ENCODE measurements at regions not wholly inside any gene's neighbourhood (a gene's known extent, or its start where the extent isn't known, plus 50 kb on each side); places are given as distances from the start of the nearest gene placed in this dataset.

DNA sequence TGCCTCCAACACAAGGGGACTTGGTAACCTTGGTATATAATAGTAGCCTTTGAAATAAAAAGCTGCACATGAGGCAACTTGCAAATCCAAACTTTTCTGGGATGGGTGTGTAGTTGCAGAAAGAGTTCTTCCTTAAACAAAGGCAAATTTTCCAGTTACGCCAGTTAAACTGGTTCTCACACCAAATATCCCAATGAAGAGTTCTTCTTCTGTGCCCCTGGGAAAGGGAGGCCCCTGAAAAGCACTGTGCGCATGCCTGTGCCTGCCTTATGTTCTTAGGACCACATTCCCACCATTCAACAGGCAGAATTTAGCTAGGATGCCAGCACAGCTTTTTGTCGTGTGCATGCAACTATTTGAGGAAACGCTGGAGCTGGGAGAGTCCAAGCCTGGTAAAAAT is 164.8 kb upstream of the SLC25A13 start:
- TF ChIP-seq, protein P1, sequence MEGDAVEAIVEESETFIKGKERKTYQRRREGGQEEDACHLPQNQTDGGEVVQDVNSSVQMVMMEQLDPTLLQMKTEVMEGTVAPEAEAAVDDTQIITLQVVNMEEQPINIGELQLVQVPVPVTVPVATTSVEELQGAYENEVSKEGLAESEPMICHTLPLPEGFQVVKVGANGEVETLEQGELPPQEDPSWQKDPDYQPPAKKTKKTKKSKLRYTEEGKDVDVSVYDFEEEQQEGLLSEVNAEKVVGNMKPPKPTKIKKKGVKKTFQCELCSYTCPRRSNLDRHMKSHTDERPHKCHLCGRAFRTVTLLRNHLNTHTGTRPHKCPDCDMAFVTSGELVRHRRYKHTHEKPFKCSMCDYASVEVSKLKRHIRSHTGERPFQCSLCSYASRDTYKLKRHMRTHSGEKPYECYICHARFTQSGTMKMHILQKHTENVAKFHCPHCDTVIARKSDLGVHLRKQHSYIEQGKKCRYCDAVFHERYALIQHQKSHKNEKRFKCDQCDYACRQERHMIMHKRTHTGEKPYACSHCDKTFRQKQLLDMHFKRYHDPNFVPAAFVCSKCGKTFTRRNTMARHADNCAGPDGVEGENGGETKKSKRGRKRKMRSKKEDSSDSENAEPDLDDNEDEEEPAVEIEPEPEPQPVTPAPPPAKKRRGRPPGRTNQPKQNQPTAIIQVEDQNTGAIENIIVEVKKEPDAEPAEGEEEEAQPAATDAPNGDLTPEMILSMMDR (IDR thresholded peaks at IDR 0.05; ENCODE audit: low read length): no peak
- TF ChIP-seq EZH2 (IDR thresholded peaks at IDR 0.05; ENCODE audit: borderline replicate concordance, low read length): no peak

All from OCI-LY1 (cell line).